Mammary epithelial cell (primary cell): ENCODE measurements at regions not wholly inside any gene's neighbourhood (a gene's known extent, or its start where the extent isn't known, plus 50 kb on each side); places are given as distances from the start of the nearest gene placed in this dataset.

Experiments
- CTCF ChIP-seq, 2 donors: IDR thresholded peaks in 1 of 2; conservative IDR thresholded peaks in 1 of 2; 2 replicates each; pipeline ENCODE4 v1.5.1; 2011 to 2012; ENCODE audit warnings: inconsistent platforms in 2 of 2, low read length in 2 of 2, mild to moderate bottlenecking in 2 of 2, control low read depth in 1 of 2, low read depth in 1 of 2; ENCODE audit not compliant: insufficient read depth in 1 of 2; ENCODE audit errors: extremely low read depth in 1 of 2
- EZH2 ChIP-seq: IDR thresholded peaks from 2 replicates; pipeline ENCODE4 v1.6.1; 2012; ENCODE audit warnings: low read length, inconsistent platforms, borderline replicate concordance

- TF ChIP-seq CTCF (conservative IDR thresholded peaks at IDR 0.05 in 1 of 2, IDR thresholded peaks at IDR 0.05 in 1 of 2; ENCODE audit: extremely low read depth in 1 of 2, insufficient read depth in 1 of 2, low read depth in 1 of 2, low read length in 2 of 2) (no peak), EZH2 (no peak)
These were observed 192.0 kb downstream of the HNRNPD start for GRCh38 chr4:82181789-82182188.
